HCT116 (cell line): ENCODE measurements at regions not wholly inside any gene's neighbourhood (a gene's known extent, or its start where the extent isn't known, plus 50 kb on each side); places are given as distances from the start of the nearest gene placed in this dataset.

Source experiments
- ATAC-seq: fragments of 200-7000 bp; cut with Tn5 transposase; 2 replicates; pipeline ENCODE4 v1.9.1; 2020; ENCODE audit warnings: mild to moderate bottlenecking, moderate library complexity
- BruUV-seq: library from RNA; stranded (reverse); fragments of 400-500 nt; replicated peaks from 2 replicates; lab custom pipeline; 2021; lab: Mats Ljungman, UMichigan
- CTCF ChIA-PET: fragments of 300-600 bp; sonication (Branson Sonifier 250); formaldehyde crosslinking; loops from one replicate; lab custom pipeline; 2021; ENCODE audit warnings: antibody characterized with exemption; lab: Charles Lee
- POLR2A ChIA-PET: fragments of 300-600, 350-600 bp; sonication (Branson Sonifier 250); formaldehyde crosslinking; loops from one replicate; lab custom pipeline; 2021; ENCODE audit warnings: antibody characterized with exemption; lab: Charles Lee
- RAD21 ChIA-PET, 2 experiments: fragments of 300-600 bp; sonication (Branson Sonifier 250); formaldehyde crosslinking; loops; one replicate each; lab custom pipeline; 2023; ENCODE audit warnings: low total read pairs in 2 of 2; ENCODE audit not compliant: uncharacterized antibody in 2 of 2, unreplicated experiment in 2 of 2, low non-redundant PET in 1 of 2; lab: Charles Lee
- DNase-seq: peaks from one replicate; pipeline ENCODE4 v3.0.0-alpha.2; 2010; ENCODE audit warnings: low read depth, low spot score
- H2AFZ ChIP-seq: fragments of 200-600 bp; shearing (Covaris generic), sonication (generic); 2 replicates; pipeline ENCODE4 v1.6.1; 2017; ENCODE audit warnings: low read depth, mixed run types, mixed read lengths, antibody characterized with exemption, low read length; ENCODE audit not compliant: poor library complexity, severe bottlenecking
- H3K27ac ChIP-seq: 2 replicates; pipeline ENCODE4 v1.5.1; 2012; ENCODE audit warnings: low read depth, low read length
- H3K27me3 ChIP-seq: fragments of 200-600 bp; sonication (generic); 2 replicates; pipeline ENCODE4 v1.6.1; 2016; ENCODE audit warnings: mixed run types, low read length, mixed read lengths; ENCODE audit not compliant: insufficient read depth
- H3K36me3 ChIP-seq, 2 experiments: fragments of 200-500 bp in 1 of 2; fragments of 200-600 bp in 1 of 2; sonication (Bioruptor generic) in 1 of 2; sonication (generic) in 1 of 2; 2 replicates each; pipeline versions ENCODE4 v1.5.1 to v1.6.1; 2014 to 2016; ENCODE audit warnings: low read length in 2 of 2, inconsistent platforms in 1 of 2, mixed read lengths in 1 of 2, mixed run types in 1 of 2; ENCODE audit not compliant: insufficient read depth in 2 of 2, control insufficient read depth in 1 of 2
- H3K4me1 ChIP-seq, 2 experiments: fragments of 200-600 bp in 1 of 2; sonication (generic) in 1 of 2; 2 replicates each; pipeline versions ENCODE4 v1.5.1 to v1.6.1; 2012 to 2017; ENCODE audit warnings: low read length in 2 of 2, inconsistent platforms in 1 of 2, mild to moderate bottlenecking in 1 of 2, mixed read lengths in 1 of 2, mixed run types in 1 of 2, moderate library complexity in 1 of 2; ENCODE audit not compliant: insufficient read depth in 2 of 2, control insufficient read depth in 1 of 2
- H3K4me2 ChIP-seq: fragments of 200-600 bp; sonication (generic); 2 replicates; pipeline ENCODE4 v1.6.1; 2017; ENCODE audit warnings: mixed run types, low read length, mixed read lengths
- H3K4me3 ChIP-seq, 2 experiments: fragments of 200-600 bp in 1 of 2; sonication (generic) in 1 of 2; replicated peaks in 1 of 2; 2 replicates each; pipeline ENCODE4 v1.5.1; 2011 to 2016; ENCODE audit warnings: low read length in 2 of 2, control low read depth in 1 of 2, low read depth in 1 of 2, mild to moderate bottlenecking in 1 of 2, mixed read lengths in 1 of 2, mixed run types in 1 of 2
- H3K79me2 ChIP-seq: fragments of 200-600 bp; sonication (generic); 2 replicates; pipeline ENCODE4 v1.6.1; 2017; ENCODE audit warnings: mild to moderate bottlenecking, mixed run types, low read length, moderate library complexity, mixed read lengths; ENCODE audit not compliant: insufficient read depth
- H3K9ac ChIP-seq: fragments of 200-600 bp; sonication (generic); 2 replicates; pipeline ENCODE4 v1.6.1; 2016; ENCODE audit warnings: low read length, mixed read lengths
- H3K9me2 ChIP-seq: fragments of 200-600 bp; sonication (generic), shearing (Covaris generic); 2 replicates; pipeline ENCODE4 v1.6.1; 2017; ENCODE audit warnings: mixed run types, mild to moderate bottlenecking, moderate library complexity; ENCODE audit not compliant: insufficient read depth
- H3K9me3 ChIP-seq, 2 experiments: fragments of 200-500 bp in 1 of 2; fragments of 200-600 bp in 1 of 2; sonication (Bioruptor generic) in 1 of 2; sonication (generic) in 1 of 2; 2 replicates each; pipeline ENCODE4 v1.6.1; 2014 to 2017; ENCODE audit warnings: low read length in 2 of 2, mixed read lengths in 2 of 2, inconsistent platforms in 1 of 2, low read depth in 1 of 2, mild to moderate bottlenecking in 1 of 2, mixed run types in 1 of 2, moderate library complexity in 1 of 2; ENCODE audit not compliant: control insufficient read depth in 1 of 2, insufficient read depth in 1 of 2
- H4K20me1 ChIP-seq: fragments of 200-600 bp; sonication (generic), shearing (Covaris generic); 2 replicates; pipeline ENCODE4 v1.6.1; 2017; ENCODE audit warnings: mixed run types, mild to moderate bottlenecking, moderate library complexity; ENCODE audit not compliant: insufficient read depth
- ATF3 ChIP-seq: IDR thresholded peaks from 2 replicates; pipeline ENCODE4 v1.6.1; 2012
- CBX3 ChIP-seq: IDR thresholded peaks from 2 replicates; pipeline ENCODE4 v1.6.1; 2012; ENCODE audit warnings: low read depth
- CEBPB ChIP-seq: IDR thresholded peaks from 2 replicates; pipeline ENCODE4 v1.6.1; 2012; ENCODE audit warnings: low read depth
- ELF1 ChIP-seq: IDR thresholded peaks from 2 replicates; pipeline ENCODE4 v1.6.1; 2012; ENCODE audit warnings: low read depth, borderline replicate concordance
- EZH2 ChIP-seq: fragments of 200-600 bp; sonication (generic); IDR thresholded peaks from 2 replicates; pipeline ENCODE4 v1.6.1; 2017; ENCODE audit warnings: antibody characterized with exemption, mixed run types
- FOSL1 ChIP-seq: IDR thresholded peaks from 2 replicates; pipeline ENCODE4 v1.6.1; 2012; ENCODE audit warnings: low read depth
- POLR2AphosphoS5 ChIP-seq: IDR thresholded peaks from 2 replicates; pipeline ENCODE4 v1.6.1; 2011; ENCODE audit warnings: mild to moderate bottlenecking, low read depth, low read length, moderate library complexity
- REST ChIP-seq: IDR thresholded peaks from 2 replicates; pipeline ENCODE4 v1.6.1; 2012; ENCODE audit warnings: low read depth
- SIN3A ChIP-seq: IDR thresholded peaks from 2 replicates; pipeline ENCODE4 v1.6.1; 2012; ENCODE audit warnings: low read depth
- SRF ChIP-seq: IDR thresholded peaks from 2 replicates; pipeline ENCODE4 v1.6.1; 2012; ENCODE audit warnings: low read depth
- ZFX ChIP-seq: fragments of 450-650 bp; IDR thresholded peaks from 2 replicates; pipeline ENCODE4 v1.6.1; 2017
- intact Hi-C: fragments of 100-400 bp; cut with micrococcal nuclease; formaldehyde crosslinking; loops from 2 replicates; pipeline ENCODE4 v1.10.0; 2022
- TF ChIP-seq, protein P1 (sequence below): IDR thresholded peaks from 2 replicates; pipeline ENCODE4 v1.6.1; 2012
- TF ChIP-seq, protein P2 (sequence below), 3 experiments: fragments of 200-600 bp in 1 of 3; sonication (generic) in 1 of 3; IDR thresholded peaks in 2 of 3; conservative IDR thresholded peaks in 1 of 3; 2 replicates each; pipeline ENCODE4 v1.5.1; 2012 to 2017; ENCODE audit warnings: low read depth in 2 of 3, low read length in 2 of 3, antibody characterized with exemption in 1 of 3, borderline replicate concordance in 1 of 3, control low read depth in 1 of 3, mild to moderate bottlenecking in 1 of 3, mixed read lengths in 1 of 3, mixed run types in 1 of 3, moderate library complexity in 1 of 3; ENCODE audit not compliant: insufficient read depth in 1 of 3

- BruUV-seq = no TSS peak
- Histone ChIP-seq H3K9ac (no peak overlapping the region), H3K4me1 (peaks cover 0 to 4% of the 10 kb centered on the region in 2 experiments; a peak in 2 of 4 replicates), H2AFZ (no peak overlapping the region), H3K27me3 (peaks cover 36% of the 10 kb centered on the region), H3K4me2 (no peak overlapping the region), H3K9me2 (no peaks in the 10 kb centered on the region), H3K36me3 (no peaks in the 10 kb centered on the region), H4K20me1 (no peaks in the 10 kb centered on the region), H3K79me2 (no peaks in the 10 kb centered on the region), H3K4me3 (no peak overlapping the region), H3K9me3 (no peaks in the 10 kb centered on the region), H3K27ac (no peak overlapping the region)
- ChIA-PET RAD21 (no interaction called here), CTCF (no interaction called here), POLR2A (no interaction called here)
- ATAC-seq (no peak), DNase-seq (no peak)
- no peak for TF ChIP-seq SIN3A
- no peak for TF ChIP-seq POLR2AphosphoS5
- TF ChIP-seq ATF3 = no peak
- no peak for TF ChIP-seq CEBPB
- no peak for TF ChIP-seq ZFX
- TF ChIP-seq, protein P1, sequence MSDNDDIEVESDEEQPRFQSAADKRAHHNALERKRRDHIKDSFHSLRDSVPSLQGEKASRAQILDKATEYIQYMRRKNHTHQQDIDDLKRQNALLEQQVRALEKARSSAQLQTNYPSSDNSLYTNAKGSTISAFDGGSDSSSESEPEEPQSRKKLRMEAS = no peak
- TF ChIP-seq, protein P2, sequence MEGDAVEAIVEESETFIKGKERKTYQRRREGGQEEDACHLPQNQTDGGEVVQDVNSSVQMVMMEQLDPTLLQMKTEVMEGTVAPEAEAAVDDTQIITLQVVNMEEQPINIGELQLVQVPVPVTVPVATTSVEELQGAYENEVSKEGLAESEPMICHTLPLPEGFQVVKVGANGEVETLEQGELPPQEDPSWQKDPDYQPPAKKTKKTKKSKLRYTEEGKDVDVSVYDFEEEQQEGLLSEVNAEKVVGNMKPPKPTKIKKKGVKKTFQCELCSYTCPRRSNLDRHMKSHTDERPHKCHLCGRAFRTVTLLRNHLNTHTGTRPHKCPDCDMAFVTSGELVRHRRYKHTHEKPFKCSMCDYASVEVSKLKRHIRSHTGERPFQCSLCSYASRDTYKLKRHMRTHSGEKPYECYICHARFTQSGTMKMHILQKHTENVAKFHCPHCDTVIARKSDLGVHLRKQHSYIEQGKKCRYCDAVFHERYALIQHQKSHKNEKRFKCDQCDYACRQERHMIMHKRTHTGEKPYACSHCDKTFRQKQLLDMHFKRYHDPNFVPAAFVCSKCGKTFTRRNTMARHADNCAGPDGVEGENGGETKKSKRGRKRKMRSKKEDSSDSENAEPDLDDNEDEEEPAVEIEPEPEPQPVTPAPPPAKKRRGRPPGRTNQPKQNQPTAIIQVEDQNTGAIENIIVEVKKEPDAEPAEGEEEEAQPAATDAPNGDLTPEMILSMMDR (IDR thresholded peaks at IDR 0.05 in 2 of 3, conservative IDR thresholded peaks at IDR 0.05 in 1 of 3; ENCODE audit: borderline replicate concordance in 1 of 3, insufficient read depth in 1 of 3, low read depth in 2 of 3, low read length in 2 of 3) = no peak
- TF ChIP-seq SRF = no peak
- no peak for TF ChIP-seq ELF1
- TF ChIP-seq CBX3 = no peak
- TF ChIP-seq REST = no peak
- TF ChIP-seq FOSL1 = no peak
- no peak for TF ChIP-seq EZH2
- intact Hi-C loops = no loop called here
Measured at GRCh38 chr5:168217497-168217896, 73.9 kb upstream of the WWC1 start.
